ENCODE measurements at regions not wholly inside any gene's neighbourhood (a gene's known extent, or its start where the extent isn't known, plus 50 kb on each side); places are given as distances from the start of the nearest gene placed in this dataset.

DNA sequence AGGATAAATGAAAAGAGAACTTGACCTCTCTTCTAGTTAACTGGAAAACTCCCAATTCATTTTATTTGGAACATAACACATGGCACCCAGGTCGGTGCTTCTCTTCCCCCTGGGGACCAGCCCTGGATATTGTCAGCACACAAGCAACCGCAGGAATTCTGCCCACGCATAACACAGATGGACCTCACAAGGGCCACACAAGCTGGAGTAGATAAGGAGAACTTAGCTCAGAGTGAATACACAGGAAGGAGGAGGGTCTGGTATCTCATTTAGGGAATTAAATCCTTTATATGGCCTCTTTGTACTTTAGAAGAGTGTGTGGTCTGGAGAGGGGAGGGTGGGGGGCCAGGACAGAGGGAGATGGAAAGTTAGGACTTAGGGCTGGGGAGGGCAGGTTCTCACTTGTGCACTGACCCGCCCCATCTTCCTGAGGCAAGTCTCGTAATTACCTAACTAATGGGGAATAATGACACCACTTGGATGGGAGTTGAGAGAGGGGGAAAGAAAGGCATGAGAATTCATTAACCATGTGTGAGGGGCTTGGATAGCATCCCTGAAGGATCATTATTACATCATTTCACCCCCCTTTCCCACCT lies 341.2 kb upstream of the WWC1 start:
- in situ Hi-C loops (cut with MboI; ENCODE audit: low sequenced_read_pairs) = no loop called here

DNA sequence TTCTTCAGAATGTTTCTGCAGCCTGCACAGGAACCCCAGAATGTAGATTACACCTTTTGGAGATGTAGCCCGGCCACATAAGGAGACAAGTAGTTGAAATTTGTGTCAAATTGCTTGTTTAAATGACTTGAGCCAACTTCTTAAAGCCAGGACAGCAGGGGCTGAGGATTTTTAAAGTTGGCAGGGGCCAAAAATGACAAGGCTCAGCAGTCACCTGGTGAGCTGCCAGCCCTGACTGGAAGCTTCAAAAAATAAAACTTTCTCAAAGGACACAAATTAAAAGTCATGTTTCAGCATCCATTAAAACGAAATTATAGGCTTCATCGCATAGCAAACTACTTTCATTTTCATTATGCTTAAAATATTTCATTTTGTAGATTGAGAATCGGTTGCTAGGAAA lies 340.3 kb upstream of the WWC1 start:
- in situ Hi-C loops (cut with MboI; ENCODE audit: low sequenced_read_pairs) = no loop called here

GRCh38 chr5:167952278-167952995 lies 339.0 kb upstream of the WWC1 start:
- in situ Hi-C loops (cut with MboI; ENCODE audit: low sequenced_read_pairs) = no loop called here

DNA sequence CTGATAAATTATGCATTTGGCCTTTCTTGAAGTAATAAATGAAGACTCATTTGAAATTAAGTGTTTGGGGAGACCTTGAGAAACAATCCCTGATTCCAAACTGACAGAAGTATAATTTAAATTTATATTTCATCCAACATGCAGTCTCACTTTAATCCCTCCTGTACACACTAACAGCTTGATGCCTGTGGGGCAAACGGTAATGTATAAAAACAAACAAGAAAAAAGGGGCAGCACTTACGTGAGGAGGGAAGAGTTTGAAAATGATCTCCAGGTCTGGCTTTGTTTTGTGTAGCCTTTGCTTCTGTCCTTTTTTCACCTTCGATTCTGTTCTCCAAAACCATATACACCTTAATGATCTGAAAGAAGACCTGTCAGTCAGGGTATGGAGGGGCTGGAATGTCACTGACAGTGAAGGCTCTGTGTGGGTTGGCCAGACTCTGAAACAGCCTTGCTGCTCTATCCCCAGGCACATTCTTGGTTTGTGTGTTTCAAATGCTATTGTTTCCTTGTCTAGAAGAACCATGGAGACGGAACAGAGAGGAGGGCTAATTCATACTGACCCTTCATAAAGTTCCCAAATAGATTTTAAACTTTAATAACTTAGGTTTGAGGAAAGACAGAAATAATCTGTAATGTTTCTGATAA lies 338.2 kb upstream of the WWC1 start:
- in situ Hi-C loops (cut with MboI; ENCODE audit: low sequenced_read_pairs) = no loop called here

GRCh38 chr5:167961731-167962130 lies 329.7 kb upstream of the WWC1 start:
- in situ Hi-C loops (cut with MboI; ENCODE audit: low sequenced_read_pairs) = no loop called here

DNA sequence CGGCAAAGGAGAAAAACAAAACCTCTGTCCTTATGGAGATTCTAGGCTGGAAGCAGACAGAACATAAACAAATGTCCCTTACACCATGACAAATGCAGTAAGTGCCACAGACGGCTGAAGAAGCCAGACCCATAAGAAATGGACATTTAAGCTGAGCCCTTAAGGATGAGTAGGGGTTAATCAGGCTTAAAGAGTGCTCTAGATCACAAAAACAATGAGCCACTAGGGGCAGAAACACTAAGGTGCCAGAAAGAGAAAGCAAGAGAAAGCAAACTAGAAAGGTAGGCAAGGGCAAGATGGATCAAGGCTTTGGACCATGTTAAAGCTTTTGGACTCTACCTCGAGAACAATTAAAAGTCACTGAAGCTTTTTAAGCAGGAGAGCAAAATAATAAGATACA lies 326.9 kb upstream of the WWC1 start:
- in situ Hi-C loops (cut with MboI; ENCODE audit: low sequenced_read_pairs) = no loop called here

- in situ Hi-C loops (cut with MboI; ENCODE audit: low sequenced_read_pairs) = no loop called here
These were observed 325.7 kb upstream of the WWC1 start for GRCh38 chr5:167965710-167966109.

DNA sequence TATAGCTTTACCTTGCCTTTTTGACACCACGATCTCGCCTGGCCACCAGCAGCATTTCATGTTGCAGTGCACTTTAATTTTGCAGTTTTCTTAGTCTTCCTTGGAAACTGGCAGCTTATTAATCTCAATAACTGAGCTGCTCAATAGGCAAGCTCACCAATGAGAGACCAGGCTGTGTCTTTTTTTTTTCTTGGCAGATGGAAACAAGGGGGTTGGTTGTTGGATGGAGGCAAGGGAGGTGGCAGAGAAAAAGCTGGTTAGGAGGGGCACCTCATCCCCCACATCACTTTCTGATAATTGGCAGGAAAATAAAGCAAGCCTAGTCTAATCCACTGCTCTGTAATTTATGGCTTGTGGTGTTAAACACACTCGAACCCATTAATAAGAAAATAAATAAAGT lies 324.5 kb upstream of the WWC1 start:
- in situ Hi-C loops (cut with MboI; ENCODE audit: low sequenced_read_pairs) = no loop called here

- in situ Hi-C loops (cut with MboI; ENCODE audit: low sequenced_read_pairs) = no loop called here
These were observed 323.8 kb upstream of the WWC1 start for GRCh38 chr5:167967494-167968177.

DNA sequence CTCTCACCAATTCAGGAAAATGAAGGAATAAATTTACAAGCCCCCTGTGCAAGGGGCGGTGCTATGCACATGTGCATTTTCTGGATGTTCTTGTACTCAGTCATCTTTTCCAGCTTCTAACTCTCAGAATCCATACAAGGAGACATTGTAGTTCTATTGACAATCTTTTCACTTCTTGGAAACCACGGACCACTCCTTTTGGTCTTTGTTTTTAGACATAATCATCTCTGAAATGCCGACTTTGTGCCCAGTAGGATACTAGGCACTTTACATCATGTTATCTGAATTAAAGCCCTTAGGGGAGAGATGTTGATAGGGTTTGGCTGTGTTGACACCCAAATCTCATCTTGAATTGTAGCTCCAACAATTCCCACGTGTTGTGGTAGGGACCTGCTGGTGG lies 322.6 kb upstream of the WWC1 start:
- in situ Hi-C loops (cut with MboI; ENCODE audit: low sequenced_read_pairs) = no loop called here

- in situ Hi-C loops (cut with MboI; ENCODE audit: low sequenced_read_pairs) = no loop called here
These were observed 321.4 kb upstream of the WWC1 start for GRCh38 chr5:167969998-167970397.

DNA sequence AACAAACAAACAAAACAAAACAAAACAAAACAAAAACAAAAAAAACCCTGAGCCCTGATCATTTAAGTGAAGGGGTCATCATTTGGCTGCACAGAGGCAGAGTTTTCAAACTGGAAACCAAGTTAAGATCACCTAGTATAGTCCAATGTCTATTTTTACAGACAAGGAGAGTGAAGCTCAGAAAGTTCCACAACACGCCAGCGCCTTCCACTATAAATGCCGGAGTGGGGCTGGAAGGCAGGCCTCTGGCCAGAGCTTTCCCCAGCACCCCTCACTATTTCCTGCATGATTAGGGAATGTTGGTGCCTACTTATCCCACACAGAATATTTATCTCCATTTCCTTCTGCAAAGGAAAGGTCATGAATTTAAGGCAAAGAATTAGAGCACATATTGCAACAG lies 319.7 kb upstream of the WWC1 start:
- in situ Hi-C loops (cut with MboI; ENCODE audit: low sequenced_read_pairs) = no loop called here

GRCh38 chr5:167973126-167973525 lies 318.3 kb upstream of the WWC1 start:
- in situ Hi-C loops (cut with MboI; ENCODE audit: low sequenced_read_pairs) = no loop called here

GRCh38 chr5:167984951-167985350 lies 306.5 kb upstream of the WWC1 start:
- in situ Hi-C loops (cut with MboI; ENCODE audit: low sequenced_read_pairs) = no loop called here

- in situ Hi-C loops (cut with MboI; ENCODE audit: low sequenced_read_pairs) = no loop called here
These were observed 306.1 kb upstream of the WWC1 start for GRCh38 chr5:167985373-167985772.

- in situ Hi-C loops (cut with MboI; ENCODE audit: low sequenced_read_pairs) = no loop called here
These were observed 303.8 kb upstream of the WWC1 start for GRCh38 chr5:167987490-167988280.

- in situ Hi-C loops (cut with MboI; ENCODE audit: low sequenced_read_pairs) = no loop called here
These were observed 298.6 kb upstream of the WWC1 start for GRCh38 chr5:167992868-167993267.

DNA sequence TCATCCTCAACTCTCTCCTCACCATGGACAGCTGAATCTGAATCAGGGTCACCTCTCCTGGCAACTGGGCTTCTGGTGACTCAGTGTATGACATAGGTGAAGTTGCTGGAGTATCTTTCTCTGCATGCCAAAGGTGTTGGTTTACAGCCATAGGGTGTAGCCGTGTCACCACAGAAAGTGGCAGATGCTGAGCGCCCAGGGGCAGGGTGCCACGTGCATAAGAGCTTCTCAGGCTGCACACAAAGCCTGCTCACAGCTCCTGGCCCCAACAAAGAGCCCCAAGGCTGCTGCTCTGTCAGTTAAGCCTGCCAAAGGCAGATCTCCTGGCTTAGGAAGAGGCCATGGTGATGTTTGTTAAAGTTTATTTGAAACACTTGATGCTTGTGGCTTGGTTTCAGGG lies 297.7 kb upstream of the WWC1 start:
- in situ Hi-C loops (cut with MboI; ENCODE audit: low sequenced_read_pairs) = no loop called here

- in situ Hi-C loops (cut with MboI; ENCODE audit: low sequenced_read_pairs) = no loop called here
These were observed 295.5 kb upstream of the WWC1 start for GRCh38 chr5:167995844-167996425.

- in situ Hi-C loops (cut with MboI; ENCODE audit: low sequenced_read_pairs) = no loop called here
These were observed 293.2 kb upstream of the WWC1 start for GRCh38 chr5:167998148-167998767.
